A549 (cell line): ENCODE measurements at regions not wholly inside any gene's neighbourhood (a gene's known extent, or its start where the extent isn't known, plus 50 kb on each side); places are given as distances from the start of the nearest gene placed in this dataset.

ENCODE experiments used
- HEYL ChIP-seq: fragments of 250-450 bp; sonication (Bioruptor Pico); IDR thresholded peaks from 2 replicates; pipeline ENCODE4 v1.8.0; 2021; ENCODE audit warnings: mild to moderate bottlenecking, moderate library complexity
- JUN ChIP-seq, 2 experiments: fragments of >200 bp; sonication (Bioruptor Twin); formaldehyde crosslinking; IDR thresholded peaks; 2 replicates in 1 of 2; 3 replicates in 1 of 2; pipeline ENCODE4 v1.6.1; 2016 to 2017
- MAFK ChIP-seq: fragments of 450-650 bp; IDR thresholded peaks from 2 replicates; pipeline ENCODE4 v1.6.1; 2014; ENCODE audit not compliant: partially characterized antibody
- POLR2A ChIP-seq: IDR thresholded peaks from 2 replicates; pipeline ENCODE4 v1.6.1; 2012; ENCODE audit warnings: mild to moderate bottlenecking, low read length
- TF ChIP-seq, protein P1 (sequence below): fragments of >200 bp; sonication (Bioruptor Twin); formaldehyde crosslinking; IDR thresholded peaks from 3 replicates; pipeline ENCODE4 v1.5.1; 2016

DNA sequence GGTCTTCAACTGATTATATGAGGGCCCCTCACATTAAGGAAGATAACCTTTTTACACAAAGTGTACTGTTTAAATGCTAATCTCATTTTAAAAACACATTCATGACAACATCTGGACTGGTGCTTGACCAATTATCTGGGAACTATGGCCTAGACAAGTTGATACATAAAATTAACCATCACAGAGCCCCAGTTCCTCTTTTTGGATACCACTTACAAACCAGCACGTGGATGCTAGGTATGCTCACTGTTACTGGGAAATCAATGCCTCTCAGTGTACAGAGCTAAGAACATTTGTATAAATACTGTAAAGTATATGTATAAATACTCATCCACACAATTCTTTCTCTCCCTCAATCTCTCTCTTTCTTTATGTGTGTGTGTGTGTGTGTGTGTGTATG is 1217.8 kb upstream of the LRRTM3 start:
- TF ChIP-seq JUN (IDR thresholded peaks at IDR 0.05) (no peak), MAFK (no peak), HEYL (no peak), POLR2A (no peak)
- TF ChIP-seq, protein P1, sequence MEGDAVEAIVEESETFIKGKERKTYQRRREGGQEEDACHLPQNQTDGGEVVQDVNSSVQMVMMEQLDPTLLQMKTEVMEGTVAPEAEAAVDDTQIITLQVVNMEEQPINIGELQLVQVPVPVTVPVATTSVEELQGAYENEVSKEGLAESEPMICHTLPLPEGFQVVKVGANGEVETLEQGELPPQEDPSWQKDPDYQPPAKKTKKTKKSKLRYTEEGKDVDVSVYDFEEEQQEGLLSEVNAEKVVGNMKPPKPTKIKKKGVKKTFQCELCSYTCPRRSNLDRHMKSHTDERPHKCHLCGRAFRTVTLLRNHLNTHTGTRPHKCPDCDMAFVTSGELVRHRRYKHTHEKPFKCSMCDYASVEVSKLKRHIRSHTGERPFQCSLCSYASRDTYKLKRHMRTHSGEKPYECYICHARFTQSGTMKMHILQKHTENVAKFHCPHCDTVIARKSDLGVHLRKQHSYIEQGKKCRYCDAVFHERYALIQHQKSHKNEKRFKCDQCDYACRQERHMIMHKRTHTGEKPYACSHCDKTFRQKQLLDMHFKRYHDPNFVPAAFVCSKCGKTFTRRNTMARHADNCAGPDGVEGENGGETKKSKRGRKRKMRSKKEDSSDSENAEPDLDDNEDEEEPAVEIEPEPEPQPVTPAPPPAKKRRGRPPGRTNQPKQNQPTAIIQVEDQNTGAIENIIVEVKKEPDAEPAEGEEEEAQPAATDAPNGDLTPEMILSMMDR: no peak
